ENCODE measurements at regions not wholly inside any gene's neighbourhood (a gene's known extent, or its start where the extent isn't known, plus 50 kb on each side); places are given as distances from the start of the nearest gene placed in this dataset.

DNA sequence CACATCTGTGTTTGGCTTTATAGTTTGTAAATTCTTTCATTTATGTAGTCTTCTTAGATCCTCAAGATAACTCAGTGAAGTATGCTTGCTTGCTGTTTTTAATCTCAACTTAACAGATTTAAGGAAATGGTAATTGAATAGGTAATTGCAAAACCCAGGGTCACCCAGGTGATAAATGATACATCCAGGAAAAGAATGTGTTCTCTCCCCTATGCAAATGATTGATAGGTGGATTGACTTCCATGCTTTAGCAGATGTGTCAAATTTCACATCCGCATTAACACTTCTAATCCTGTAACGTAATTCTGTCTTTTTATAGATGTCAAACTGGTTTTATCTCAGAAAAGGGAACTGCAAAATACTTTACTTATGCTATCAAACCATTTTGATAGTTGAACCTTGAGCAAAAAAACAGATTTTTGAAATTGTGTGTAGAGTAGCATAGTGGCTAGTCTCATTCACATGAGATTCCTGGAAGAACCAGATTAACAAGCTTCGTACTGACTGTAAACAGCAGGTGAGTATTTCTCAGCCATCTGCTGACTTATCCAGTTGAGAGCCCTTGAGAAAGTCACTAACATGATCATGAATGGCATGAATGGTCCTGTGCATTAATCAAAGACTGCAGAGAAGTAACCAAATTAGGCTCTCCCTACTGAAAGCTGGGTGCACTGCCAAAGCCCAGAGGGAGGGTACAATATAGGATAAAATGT is 86.7 kb upstream of the PAM start:
- no peak overlapping the region for H3K18ac ChIP-seq (ENCODE audit: low read depth, low read length)
- WGBS, 2 experiments (ENCODE audit: extremely low coverage in 2 of 2, insufficient read length in 1 of 2): no CpG with 5 or more reads among the region's 3 CpGs
- no peaks in the 10 kb centered on the region for H3K79me1 ChIP-seq (ENCODE audit: low read depth in 1 of 2, low read length in 2 of 2)
- H3K56ac ChIP-seq (ENCODE audit: extremely low read depth, insufficient read depth, low read length): no peak overlapping the region
- no peak overlapping the region for H3K4me3 ChIP-seq (ENCODE audit: insufficient read depth, low read depth, low read length)
- H2BK20ac ChIP-seq (ENCODE audit: low read depth, low read length): no peak overlapping the region
- ChIA-PET POLR2A (ENCODE audit: unreplicated experiment) (no interaction called here), CTCF (no interaction called here)
- H3K14ac ChIP-seq (replicated peaks; ENCODE audit: low read depth, low read length): no peak overlapping the region
- no peak overlapping the region for H2AK9ac ChIP-seq (replicated peaks; ENCODE audit: low read depth, low read length, poor library complexity)
- no TSS peak for BruUV-seq (replicated peaks)
- H2BK120ac ChIP-seq (ENCODE audit: low read depth, low read length): no peak overlapping the region
- H4K8ac ChIP-seq (ENCODE audit: low read depth in 2 of 2, low read length in 2 of 2): no peak overlapping the region
- H2BK15ac ChIP-seq (ENCODE audit: low read depth, low read length): no peak overlapping the region
- no peak overlapping the region for H4K5ac ChIP-seq (ENCODE audit: low read depth, low read length)
- no peak overlapping the region for H2AFZ ChIP-seq (replicated peaks; ENCODE audit: low read length, poor library complexity)
- no peak overlapping the region for H3K23ac ChIP-seq (ENCODE audit: low read depth, low read length)
- ATAC-seq (ENCODE audit: low read depth) (no peak), DNase-seq (no peak)
- no peak overlapping the region for H3K4me2 ChIP-seq (ENCODE audit: low read depth, low read length)
- intact Hi-C loops (cut with micrococcal nuclease): no loop called here
- H2AK5ac ChIP-seq (ENCODE audit: low read depth, low read length): no peak overlapping the region
- H3K36me3 ChIP-seq (ENCODE audit: control insufficient read depth, insufficient read depth, low read length): no peaks in the 10 kb centered on the region
- TF ChIP-seq MAFK (IDR thresholded peaks at IDR 0.05; ENCODE audit: low read depth, low read length) (no peak), BHLHE40 (IDR thresholded peaks at IDR 0.05; ENCODE audit: low read depth, low read length) (no peak), SMC3 (IDR thresholded peaks at IDR 0.05; ENCODE audit: low read depth, low read length) (no peak), MXI1 (IDR thresholded peaks at IDR 0.05; ENCODE audit: borderline replicate concordance, low read depth, low read length) (no peak)
- no peak overlapping the region for H3K27ac ChIP-seq (ENCODE audit: insufficient read depth, low read length)
- H4K20me1 ChIP-seq (ENCODE audit: insufficient read depth, low read length): no peaks in the 10 kb centered on the region
- no peak overlapping the region for H3K4ac ChIP-seq (ENCODE audit: low read depth, low read length)
- no peaks in the 10 kb centered on the region for H3K9me3 ChIP-seq (ENCODE audit: control insufficient read depth, insufficient read depth, low read length)
- dilution Hi-C loops (cut with HindIII; ENCODE audit: low sequenced_read_pairs, unreplicated experiment): no loop called here
- H3K27me3 ChIP-seq (ENCODE audit: control insufficient read depth, insufficient read depth, low read length): peaks cover 7% of the 10 kb centered on the region; the same call in 1 of the 2 replicates
- 0 out of 2 replicates have a peak, but pooled peaks cover 2% of the 10 kb centered on the region for H3K4me1 ChIP-seq (ENCODE audit: control insufficient read depth, insufficient read depth, low read length)
- no peak overlapping the region for H3K9ac ChIP-seq (ENCODE audit: low read depth, low read length)
- in situ Hi-C loops (cut with MboI; ENCODE audit: low sequenced_read_pairs): no loop called here
- no peak overlapping the region for H4K91ac ChIP-seq (ENCODE audit: insufficient read depth, low read depth, low read length)
- H2BK5ac ChIP-seq (ENCODE audit: low read depth, low read length, poor library complexity, severe bottlenecking): no peak overlapping the region
- no peaks in the 10 kb centered on the region for H3K9me1 ChIP-seq (ENCODE audit: insufficient read depth, low read length)

Data from IMR-90 (cell line).